Aorta (tissue), 5 donors: ENCODE measurements at regions not wholly inside any gene's neighbourhood (a gene's known extent, or its start where the extent isn't known, plus 50 kb on each side); places are given as distances from the start of the nearest gene placed in this dataset.

Experiments
- ATAC-seq: fragments of 200-7000 bp; cut with Tn5 transposase; one replicate; pipeline ENCODE4 v1.9.1; 2022; ENCODE audit warnings: moderate library complexity; ENCODE audit not compliant: low FRiP score
- DNase-seq, 2 donors: peaks; one replicate each; pipeline ENCODE4 v3.0.0-alpha.2; 2020
- H3K27ac ChIP-seq, 2 donors: one replicate each; pipeline ENCODE4 v1.5.1; 2013; ENCODE audit warnings: low read length in 2 of 2, mild to moderate bottlenecking in 2 of 2, moderate library complexity in 2 of 2, control low read depth in 1 of 2, inconsistent platforms in 1 of 2, low read depth in 1 of 2
- H3K27me3 ChIP-seq, 2 donors: one replicate each; pipeline ENCODE4 v1.6.1; 2013; ENCODE audit warnings: control low read depth in 1 of 2, low read length in 1 of 2, mild to moderate bottlenecking in 1 of 2, moderate library complexity in 1 of 2; ENCODE audit not compliant: insufficient read depth in 2 of 2, control insufficient read depth in 1 of 2
- H3K36me3 ChIP-seq, 2 donors: one replicate each; pipeline ENCODE4 v1.6.1; 2013; ENCODE audit warnings: control low read depth in 1 of 2, low read length in 1 of 2, mild to moderate bottlenecking in 1 of 2; ENCODE audit not compliant: insufficient read depth in 2 of 2, control insufficient read depth in 1 of 2
- H3K4me1 ChIP-seq, 2 donors: one replicate each; pipeline ENCODE4 v1.6.1; 2013; ENCODE audit warnings: low read length in 2 of 2, control low read depth in 1 of 2, mild to moderate bottlenecking in 1 of 2, moderate library complexity in 1 of 2; ENCODE audit not compliant: insufficient read depth in 2 of 2, control insufficient read depth in 1 of 2
- H3K4me3 ChIP-seq, 2 donors: one replicate each; pipeline ENCODE4 v1.5.1; 2013; ENCODE audit warnings: low read length in 2 of 2, control low read depth in 1 of 2, mild to moderate bottlenecking in 1 of 2
- H3K9me3 ChIP-seq: one replicate; pipeline ENCODE4 v1.6.1; 2013; ENCODE audit warnings: mild to moderate bottlenecking, low read length; ENCODE audit not compliant: control insufficient read depth
- WGBS, 2 donors: extraction: QIAGEN DNeasy Blood & Tissue Kit; methylation state at CpG; one replicate each; pipeline ENCODE4 v1.1.7; 2013; 5-methylcytosine and 5-hydroxymethylcytosine counted together
- intact Hi-C, 2 donors: fragments of 100-400 bp; cut with DNase I; formaldehyde crosslinking; loops; one replicate each; pipeline versions ENCODE4 v1.14.2 to v1.15.0; 2022
- donor health status: healthy with polysubstance abuse.
- donor health status: Bipolar disorder and iron deficiency.
- donor health status: DM: no; HTN: no; CAD: no.
- donor health status: DM: no; HTN: no; CAD: no.
- donor health status: DM: yes; HTN: yes; CAD: no.

- WGBS, 2 donors = 80 to 91% methylated on average over 2 of the region's 2 CpGs
- DNase-seq (no peak), ATAC-seq (no peak)
- intact Hi-C loops = no loop called here
- Histone ChIP-seq H3K4me3 (no peak overlapping the region), H3K4me1 (no peaks in the 10 kb centered on the region), H3K9me3 (peaks cover 2% of the 10 kb centered on the region), H3K36me3 (no peaks in the 10 kb centered on the region), H3K27ac (no peak overlapping the region), H3K27me3 (no peaks in the 10 kb centered on the region)
Measured at GRCh38 chr15:31173790-31174450, 72.4 kb upstream of the TRPM1 start.

GRCh38 chr15:31175484-31175883 is 74.0 kb upstream of the TRPM1 start:
- H3K4me1 ChIP-seq = no peaks in the 10 kb centered on the region
- intact Hi-C loops = no loop called here
- no peak overlapping the region for H3K27ac ChIP-seq
- no peaks in the 10 kb centered on the region for H3K36me3 ChIP-seq
- no peak overlapping the region for H3K4me3 ChIP-seq
- H3K27me3 ChIP-seq = no peaks in the 10 kb centered on the region
- 82 to 85% methylated on average over 9 of the region's 9 CpGs for WGBS, 2 donors
- H3K9me3 ChIP-seq = peaks cover 5% of the 10 kb centered on the region
- ATAC-seq (no peak), DNase-seq (no peak)

GRCh38 chr15:31177951-31178350 is 76.4 kb upstream of the TRPM1 start:
- intact Hi-C loops = no loop called here
- Histone ChIP-seq H3K9me3 (peaks cover 5% of the 10 kb centered on the region), H3K27me3 (no peaks in the 10 kb centered on the region), H3K27ac (no peak overlapping the region), H3K36me3 (no peaks in the 10 kb centered on the region), H3K4me3 (no peak overlapping the region), H3K4me1 (no peaks in the 10 kb centered on the region)
- 45% methylated on average over 5 of the region's 5 CpGs for WGBS, 2 donors
- no peak for DNase-seq
- ATAC-seq = no peak

- ATAC-seq (no peak), DNase-seq (no peak)
- Histone ChIP-seq H3K27ac (no peak overlapping the region), H3K9me3 (peaks cover 5% of the 10 kb centered on the region), H3K4me3 (no peak overlapping the region), H3K27me3 (no peaks in the 10 kb centered on the region), H3K36me3 (no peaks in the 10 kb centered on the region), H3K4me1 (no peaks in the 10 kb centered on the region)
- WGBS, 2 donors = 71 to 80% methylated on average over 5 of the region's 5 CpGs
- intact Hi-C loops = no loop called here
Measured at GRCh38 chr15:31178705-31179104, 77.2 kb upstream of the TRPM1 start.

- Histone ChIP-seq H3K27ac (no peak overlapping the region), H3K36me3 (no peaks in the 10 kb centered on the region), H3K4me3 (no peak overlapping the region), H3K9me3 (peaks cover 5% of the 10 kb centered on the region), H3K27me3 (no peaks in the 10 kb centered on the region), H3K4me1 (no peaks in the 10 kb centered on the region)
- intact Hi-C loops = no loop called here
- no peak for DNase-seq
- no peak for ATAC-seq
Measured at GRCh38 chr15:31179693-31180092, 78.2 kb upstream of the TRPM1 start.

- H3K9me3 ChIP-seq = no peaks in the 10 kb centered on the region
- no peaks in the 10 kb centered on the region for H3K27me3 ChIP-seq
- H3K36me3 ChIP-seq = no peaks in the 10 kb centered on the region
- no peak overlapping the region for H3K27ac ChIP-seq
- 96 to 97% methylated on average over 10 of the region's 10 CpGs for WGBS, 2 donors
- ATAC-seq (no peak), DNase-seq (no peak)
- H3K4me1 ChIP-seq = no peaks in the 10 kb centered on the region
- no peak overlapping the region for H3K4me3 ChIP-seq
- intact Hi-C loops = no loop called here
Measured at GRCh38 chr15:31193291-31193690, 91.8 kb upstream of the TRPM1 start.

- no peak for ATAC-seq
- Histone ChIP-seq H3K9me3 (no peaks in the 10 kb centered on the region), H3K36me3 (no peaks in the 10 kb centered on the region), H3K27ac (no peak overlapping the region), H3K27me3 (no peaks in the 10 kb centered on the region), H3K4me1 (no peaks in the 10 kb centered on the region), H3K4me3 (no peak overlapping the region)
- DNase-seq = no peak
- intact Hi-C loops = no loop called here
- WGBS, 2 donors = 80 to 91% methylated on average over 2 of the region's 2 CpGs
Measured at GRCh38 chr15:31195871-31196270, 94.3 kb upstream of the TRPM1 start.

- intact Hi-C loops = no loop called here
- no peak for DNase-seq
- H3K4me1 ChIP-seq = no peaks in the 10 kb centered on the region
- no peak overlapping the region for H3K27ac ChIP-seq
- H3K9me3 ChIP-seq = no peaks in the 10 kb centered on the region
- no peaks in the 10 kb centered on the region for H3K27me3 ChIP-seq
- H3K4me3 ChIP-seq = no peak overlapping the region
- 43 to 45% methylated on average over 15 of the region's 15 CpGs for WGBS, 2 donors
- ATAC-seq = no peak
- no peaks in the 10 kb centered on the region for H3K36me3 ChIP-seq
Measured at GRCh38 chr15:31197497-31198414, 96.2 kb upstream of the TRPM1 start.

- Histone ChIP-seq H3K9me3 (no peaks in the 10 kb centered on the region), H3K4me3 (no peak overlapping the region), H3K36me3 (no peaks in the 10 kb centered on the region), H3K27me3 (no peaks in the 10 kb centered on the region), H3K27ac (no peak overlapping the region), H3K4me1 (no peaks in the 10 kb centered on the region)
- intact Hi-C loops = loop anchor here (5.0 kb wide), 2 partner anchors 237 to 292 kb away; no protein-coding TSS in a partner anchor
- DNase-seq = peak; percentile 76 to 85
- 58 to 67% methylated on average over 16 of the region's 16 CpGs for WGBS, 2 donors
- ATAC-seq = peak; percentile 85
Measured at GRCh38 chr15:31200735-31201151, 99.2 kb upstream of the TRPM1 start.
